IMR-90 (cell line): ENCODE measurements at regions not wholly inside any gene's neighbourhood (a gene's known extent, or its start where the extent isn't known, plus 50 kb on each side); places are given as distances from the start of the nearest gene placed in this dataset.

Source experiments
- BHLHE40 ChIP-seq: fragments of 150-350 bp; IDR thresholded peaks from 2 replicates; pipeline ENCODE4 v1.6.1; 2016; ENCODE audit warnings: mild to moderate bottlenecking, low read depth, low read length
- CEBPB ChIP-seq: IDR thresholded peaks from 2 replicates; pipeline ENCODE4 v1.6.1; 2012; ENCODE audit warnings: low read depth, low read length, improper control_type of control experiment
- CTCF ChIP-seq: conservative IDR thresholded peaks from 2 replicates; pipeline ENCODE4 v1.5.1; 2012; ENCODE audit warnings: mild to moderate bottlenecking, low read depth, low read length, improper control_type of control experiment
- MAZ ChIP-seq: IDR thresholded peaks from 2 replicates; pipeline ENCODE4 v1.6.1; 2012; ENCODE audit warnings: low read depth, mild to moderate bottlenecking, low read length, improper control_type of control experiment, moderate library complexity, borderline replicate concordance
- MXI1 ChIP-seq: IDR thresholded peaks from 2 replicates; pipeline ENCODE4 v1.6.1; 2012; ENCODE audit warnings: low read depth, mild to moderate bottlenecking, low read length, moderate library complexity, borderline replicate concordance
- NFE2L2 ChIP-seq: fragments of 150-350 bp; IDR thresholded peaks from 2 replicates; pipeline ENCODE4 v1.6.1; 2016; ENCODE audit warnings: low read depth, mild to moderate bottlenecking, low read length
- POLR2A ChIP-seq: IDR thresholded peaks from 2 replicates; pipeline ENCODE4 v1.6.1; 2012; ENCODE audit warnings: mild to moderate bottlenecking, low read depth, low read length
- RAD21 ChIP-seq: IDR thresholded peaks from 2 replicates; pipeline ENCODE4 v1.6.1; 2012; ENCODE audit warnings: low read length, improper control_type of control experiment
- RCOR1 ChIP-seq: IDR thresholded peaks from 2 replicates; pipeline ENCODE4 v1.6.1; 2012; ENCODE audit warnings: mild to moderate bottlenecking, low read length, improper control_type of control experiment; ENCODE audit not compliant: insufficient replicate concordance
- RFX5 ChIP-seq: IDR thresholded peaks from 2 replicates; pipeline ENCODE4 v1.8.0; 2012; ENCODE audit warnings: low read depth, mild to moderate bottlenecking, low read length, moderate library complexity
- SMC3 ChIP-seq: fragments of 150-350 bp; IDR thresholded peaks from 2 replicates; pipeline ENCODE4 v1.6.1; 2016; ENCODE audit warnings: low read depth, mild to moderate bottlenecking, antibody characterized with exemption, low read length, moderate library complexity
- TF ChIP-seq, protein P1 (sequence below): fragments of 150-350 bp; IDR thresholded peaks from 2 replicates; pipeline ENCODE4 v1.6.1; 2017; ENCODE audit warnings: mild to moderate bottlenecking, antibody characterized with exemption, low read length, low read depth

- TF ChIP-seq RCOR1 (no peak), CTCF (no peak), POLR2A (no peak), SMC3 (no peak), MXI1 (no peak), CEBPB (no peak), RAD21 (no peak), RFX5 (no peak), MAZ (no peak), NFE2L2 (no peak), BHLHE40 (no peak)
- TF ChIP-seq, protein P1, sequence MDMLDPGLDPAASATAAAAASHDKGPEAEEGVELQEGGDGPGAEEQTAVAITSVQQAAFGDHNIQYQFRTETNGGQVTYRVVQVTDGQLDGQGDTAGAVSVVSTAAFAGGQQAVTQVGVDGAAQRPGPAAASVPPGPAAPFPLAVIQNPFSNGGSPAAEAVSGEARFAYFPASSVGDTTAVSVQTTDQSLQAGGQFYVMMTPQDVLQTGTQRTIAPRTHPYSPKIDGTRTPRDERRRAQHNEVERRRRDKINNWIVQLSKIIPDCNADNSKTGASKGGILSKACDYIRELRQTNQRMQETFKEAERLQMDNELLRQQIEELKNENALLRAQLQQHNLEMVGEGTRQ, result no peak
Measured at GRCh38 chr11:100612766-100613165, 74.3 kb upstream of the ARHGAP42 start.
